Muscle layer of colon (tissue), 2 donors: ENCODE measurements at regions not wholly inside any gene's neighbourhood (a gene's known extent, or its start where the extent isn't known, plus 50 kb on each side); places are given as distances from the start of the nearest gene placed in this dataset.

ENCODE experiments used
- H3K27ac ChIP-seq: one replicate; pipeline ENCODE4 v1.7.0; 2013; ENCODE audit warnings: low read depth, mild to moderate bottlenecking, low read length, moderate library complexity
- H3K27me3 ChIP-seq, 2 donors: one replicate each; pipeline ENCODE4 v1.7.0; 2013; ENCODE audit warnings: low read length in 2 of 2, mild to moderate bottlenecking in 2 of 2; ENCODE audit not compliant: insufficient read depth in 2 of 2, control insufficient read depth in 1 of 2
- H3K36me3 ChIP-seq: one replicate; pipeline ENCODE4 v1.7.0; 2013; ENCODE audit warnings: mild to moderate bottlenecking, low read length; ENCODE audit not compliant: insufficient read depth
- H3K4me1 ChIP-seq: one replicate; pipeline ENCODE4 v1.7.0; 2013; ENCODE audit warnings: mild to moderate bottlenecking, low read length; ENCODE audit not compliant: insufficient read depth
- H3K4me3 ChIP-seq, 2 donors: one replicate each; pipeline ENCODE4 v1.7.0; 2013; ENCODE audit warnings: low read length in 2 of 2, low read depth in 1 of 2, mild to moderate bottlenecking in 1 of 2, moderate library complexity in 1 of 2
- H3K9ac ChIP-seq: one replicate; pipeline ENCODE4 v1.7.0; 2013; ENCODE audit warnings: low read length
- H3K9me3 ChIP-seq: one replicate; pipeline ENCODE4 v1.7.0; 2013; ENCODE audit warnings: mild to moderate bottlenecking, low read length
- donor health status: abdominal sarcoma.
- donor health status: Adenocarcinoma of cecum.

- Histone ChIP-seq H3K9ac (no peak overlapping the region), H3K36me3 (no peaks in the 10 kb centered on the region), H3K9me3 (no peaks in the 10 kb centered on the region), H3K27me3 (no peaks in the 10 kb centered on the region), H3K4me1 (no peaks in the 10 kb centered on the region), H3K4me3 (no peak overlapping the region), H3K27ac (no peak overlapping the region)
Observed at GRCh38 chr2:8524388-8524787, 157.5 kb upstream of the ID2 start.

GRCh38 chr2:8524823-8525222 lies 157.0 kb upstream of the ID2 start:
- Histone ChIP-seq H3K9me3 (no peaks in the 10 kb centered on the region), H3K4me1 (no peaks in the 10 kb centered on the region), H3K27me3 (no peaks in the 10 kb centered on the region), H3K27ac (no peak overlapping the region), H3K9ac (no peak overlapping the region), H3K4me3 (no peak overlapping the region), H3K36me3 (no peaks in the 10 kb centered on the region)

GRCh38 chr2:8525236-8525581 lies 156.6 kb upstream of the ID2 start:
- Histone ChIP-seq H3K27me3 (no peaks in the 10 kb centered on the region), H3K27ac (no peak overlapping the region), H3K36me3 (no peaks in the 10 kb centered on the region), H3K4me1 (no peaks in the 10 kb centered on the region), H3K4me3 (no peak overlapping the region), H3K9me3 (no peaks in the 10 kb centered on the region), H3K9ac (no peak overlapping the region)

GRCh38 chr2:8525582-8526402 lies 156.1 kb upstream of the ID2 start:
- no peak overlapping the region for H3K9ac ChIP-seq

GRCh38 chr2:8526403-8526696 lies 155.5 kb upstream of the ID2 start:
- no peak overlapping the region for H3K4me3 ChIP-seq
- H3K4me1 ChIP-seq: no peaks in the 10 kb centered on the region
- no peak overlapping the region for H3K9ac ChIP-seq
- no peaks in the 10 kb centered on the region for H3K9me3 ChIP-seq
- no peak overlapping the region for H3K27ac ChIP-seq
- no peaks in the 10 kb centered on the region for H3K27me3 ChIP-seq
- H3K36me3 ChIP-seq: no peaks in the 10 kb centered on the region

More at GRCh38 chr2:8525582-8526402, 156.1 kb upstream of the ID2 start:
- H3K4me3 ChIP-seq: no peak overlapping the region
- no peaks in the 10 kb centered on the region for H3K36me3 ChIP-seq
- no peak overlapping the region for H3K27ac ChIP-seq
- no peaks in the 10 kb centered on the region for H3K27me3 ChIP-seq
- H3K9me3 ChIP-seq: no peaks in the 10 kb centered on the region
- no peaks in the 10 kb centered on the region for H3K4me1 ChIP-seq

- Histone ChIP-seq H3K27me3 (no peaks in the 10 kb centered on the region), H3K9ac (no peak overlapping the region), H3K27ac (no peak overlapping the region), H3K9me3 (no peaks in the 10 kb centered on the region), H3K4me1 (no peaks in the 10 kb centered on the region), H3K4me3 (no peak overlapping the region), H3K36me3 (no peaks in the 10 kb centered on the region)
Observed at GRCh38 chr2:8527031-8527430, 154.8 kb upstream of the ID2 start.

- Histone ChIP-seq H3K27ac (no peak overlapping the region), H3K4me1 (no peaks in the 10 kb centered on the region), H3K9ac (no peak overlapping the region), H3K9me3 (no peaks in the 10 kb centered on the region), H3K4me3 (no peak overlapping the region), H3K36me3 (no peaks in the 10 kb centered on the region), H3K27me3 (no peaks in the 10 kb centered on the region)
Observed at GRCh38 chr2:8527676-8528075, 154.2 kb upstream of the ID2 start.

GRCh38 chr2:8528863-8529262 lies 153.0 kb upstream of the ID2 start:
- Histone ChIP-seq H3K4me3 (no peak overlapping the region), H3K36me3 (no peaks in the 10 kb centered on the region), H3K9ac (no peak overlapping the region), H3K4me1 (no peaks in the 10 kb centered on the region), H3K9me3 (no peaks in the 10 kb centered on the region), H3K27me3 (no peaks in the 10 kb centered on the region), H3K27ac (no peak overlapping the region)

GRCh38 chr2:8529706-8530277 lies 152.1 kb upstream of the ID2 start:
- Histone ChIP-seq H3K9me3 (no peaks in the 10 kb centered on the region), H3K36me3 (no peaks in the 10 kb centered on the region), H3K4me3 (no peak overlapping the region), H3K4me1 (no peaks in the 10 kb centered on the region), H3K27ac (no peak overlapping the region), H3K27me3 (no peaks in the 10 kb centered on the region), H3K9ac (no peak overlapping the region)

GRCh38 chr2:8531481-8531880 lies 150.4 kb upstream of the ID2 start:
- no peaks in the 10 kb centered on the region for H3K9me3 ChIP-seq
- no peak overlapping the region for H3K9ac ChIP-seq

GRCh38 chr2:8532438-8532837 lies 149.4 kb upstream of the ID2 start:
- Histone ChIP-seq H3K9ac (no peak overlapping the region), H3K9me3 (no peaks in the 10 kb centered on the region), H3K27ac (no peak overlapping the region), H3K27me3 (no peaks in the 10 kb centered on the region), H3K4me3 (no peak overlapping the region), H3K4me1 (peaks cover 25% of the 10 kb centered on the region), H3K36me3 (no peaks in the 10 kb centered on the region)

More at GRCh38 chr2:8531481-8531880, 150.4 kb upstream of the ID2 start:
- Histone ChIP-seq H3K27me3 (no peaks in the 10 kb centered on the region), H3K4me3 (no peak overlapping the region), H3K4me1 (peaks cover 16% of the 10 kb centered on the region), H3K36me3 (no peaks in the 10 kb centered on the region), H3K27ac (no peak overlapping the region)

- Histone ChIP-seq H3K27me3 (no peaks in the 10 kb centered on the region), H3K9ac (no peak overlapping the region), H3K4me1 (peaks cover 29% of the 10 kb centered on the region), H3K9me3 (no peaks in the 10 kb centered on the region), H3K36me3 (no peaks in the 10 kb centered on the region), H3K27ac (no peak overlapping the region), H3K4me3 (no peak overlapping the region)
Observed at GRCh38 chr2:8533923-8534322, 147.9 kb upstream of the ID2 start.
